Body of pancreas (tissue), 4 donors: ENCODE measurements at regions not wholly inside any gene's neighbourhood (a gene's known extent, or its start where the extent isn't known, plus 50 kb on each side); places are given as distances from the start of the nearest gene placed in this dataset.
A peak's percentile ranks its signal among the peaks of the same experiment; 100 is the strongest.

Source experiments
- ATAC-seq: fragments of 150-250 bp; one replicate; pipeline ENCODE4 v1.9.1; 2016
- DNase-seq, 4 donors: peaks; one replicate each; pipeline ENCODE4 v3.0.0-alpha.2; 2019
- H3K27ac ChIP-seq, 4 donors: fragments of 200-600 bp; sonication (generic); 1 replicate in 3 of 4; 2 replicates in 1 of 4; pipeline versions ENCODE4 v1.5.1 to v1.6.1; 2016 to 2019; ENCODE audit warnings: mild to moderate bottlenecking in 1 of 4, mixed read lengths in 1 of 4, moderate library complexity in 1 of 4
- H3K27me3 ChIP-seq, 2 donors: fragments of 200-600 bp; sonication (generic); one replicate each; pipeline ENCODE4 v1.6.0; 2016; ENCODE audit warnings: mild to moderate bottlenecking in 1 of 2
- H3K36me3 ChIP-seq, 2 donors: fragments of 200-600 bp; sonication (generic); replicated peaks in 1 of 2; 2 replicates each; pipeline ENCODE4 v1.5.1; 2016; ENCODE audit warnings: low read depth in 2 of 2; ENCODE audit not compliant: insufficient read depth in 1 of 2
- H3K4me1 ChIP-seq: fragments of 200-600 bp; sonication (generic); one replicate; pipeline ENCODE4 v1.6.0; 2016
- H3K4me3 ChIP-seq, 2 donors: fragments of 200-600 bp; sonication (generic); 1 replicate in 1 of 2; 2 replicates in 1 of 2; pipeline ENCODE4 v1.5.1; 2016 to 2019
- H3K9me3 ChIP-seq, 3 donors: fragments of 200-600 bp; sonication (generic); 1 replicate in 2 of 3; 2 replicates in 1 of 3; pipeline ENCODE4 v1.5.1; 2016
- CTCF ChIP-seq, 7 experiments: fragments of 450-650 bp in 4 of 7; fragments of 200-600 bp in 3 of 7; sonication (generic) in 3 of 7; IDR thresholded peaks; one replicate each; pipeline ENCODE4 v1.5.1; 2016 to 2019; ENCODE audit warnings: antibody characterized with exemption in 7 of 7
- POLR2A ChIP-seq, 3 donors: fragments of 450-650 bp; IDR thresholded peaks; one replicate each; pipeline ENCODE4 v1.6.1; 2016; ENCODE audit warnings: antibody characterized with exemption in 3 of 3, mild to moderate bottlenecking in 2 of 3
- WGBS, 2 donors: methylation state at CpG; one replicate each; pipeline ENCODE4 v1.1.5; 2017; 5-methylcytosine and 5-hydroxymethylcytosine counted together
- intact Hi-C: fragments of 100-400 bp; cut with DNase I; formaldehyde crosslinking; loops from one replicate; pipeline ENCODE4 v1.15.1; 2023

GRCh38 chr1:79773385-79773784 lies 766.9 kb upstream of the ADGRL4 start:
- no peak overlapping the region for H3K4me3 ChIP-seq
- DNase-seq (no peak), ATAC-seq (no peak)
- intact Hi-C loops = no loop called here
- no peaks in the 10 kb centered on the region for H3K27me3 ChIP-seq
- no peaks in the 10 kb centered on the region for H3K4me1 ChIP-seq
- 68 to 71% methylated on average over 2 of the region's 2 CpGs for WGBS, 2 donors
- no peaks in the 10 kb centered on the region for H3K36me3 ChIP-seq
- H3K9me3 ChIP-seq = no peaks in the 10 kb centered on the region
- no peak overlapping the region for H3K27ac ChIP-seq
- no peak for TF ChIP-seq CTCF (IDR thresholded peaks at IDR 0.05)
- TF ChIP-seq POLR2A (IDR thresholded peaks at IDR 0.05) = no peak

GRCh38 chr1:79762461-79762860 lies 755.9 kb upstream of the ADGRL4 start:
- H3K4me1 ChIP-seq = no peaks in the 10 kb centered on the region
- H3K27ac ChIP-seq = no peak overlapping the region
- no peaks in the 10 kb centered on the region for H3K27me3 ChIP-seq
- no peak for ATAC-seq
- no peaks in the 10 kb centered on the region for H3K36me3 ChIP-seq
- H3K4me3 ChIP-seq = no peak overlapping the region
- DNase-seq = no peak
- TF ChIP-seq CTCF (IDR thresholded peaks at IDR 0.05) = no peak
- no peak for TF ChIP-seq POLR2A (IDR thresholded peaks at IDR 0.05)
- no peaks in the 10 kb centered on the region for H3K9me3 ChIP-seq
- intact Hi-C loops = no loop called here

GRCh38 chr1:79760531-79760930 lies 754.0 kb upstream of the ADGRL4 start:
- Histone ChIP-seq H3K4me1 (no peaks in the 10 kb centered on the region), H3K27ac (no peak overlapping the region), H3K9me3 (no peaks in the 10 kb centered on the region), H3K4me3 (no peak overlapping the region), H3K27me3 (no peaks in the 10 kb centered on the region), H3K36me3 (no peaks in the 10 kb centered on the region)
- intact Hi-C loops = no loop called here
- ATAC-seq (no peak), DNase-seq (no peak)
- no peak for TF ChIP-seq POLR2A (IDR thresholded peaks at IDR 0.05)
- TF ChIP-seq CTCF (IDR thresholded peaks at IDR 0.05) = no peak
- WGBS, 2 donors = 89 to 91% methylated on average over 1 of the region's 1 CpG

DNA sequence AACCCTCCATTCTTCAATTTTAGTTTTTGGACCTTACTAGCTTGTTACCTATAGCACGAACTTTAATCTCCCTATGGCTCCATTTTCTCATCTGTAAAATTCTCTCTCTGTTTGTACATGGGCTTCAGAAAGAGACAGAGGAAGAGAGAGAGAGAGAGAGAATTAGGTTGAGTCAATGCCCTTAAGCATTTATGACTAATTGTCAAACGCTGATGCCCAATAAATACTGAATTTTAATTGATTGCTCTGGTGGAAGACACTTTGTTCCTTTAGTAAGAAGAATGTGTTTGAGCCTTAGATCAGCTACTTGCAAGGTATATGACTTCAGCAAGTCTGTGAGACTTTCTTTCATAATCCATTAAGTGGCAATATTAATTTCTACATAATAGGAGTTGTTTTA lies 743.1 kb upstream of the ADGRL4 start:
- intact Hi-C loops = no loop called here
- Histone ChIP-seq H3K4me1 (no peaks in the 10 kb centered on the region), H3K4me3 (no peak overlapping the region), H3K9me3 (no peaks in the 10 kb centered on the region), H3K36me3 (no peaks in the 10 kb centered on the region), H3K27ac (no peak overlapping the region), H3K27me3 (no peaks in the 10 kb centered on the region)
- no peak for DNase-seq
- 81 to 87% methylated on average over 2 of the region's 2 CpGs for WGBS, 2 donors
- no peak for ATAC-seq
- TF ChIP-seq CTCF (IDR thresholded peaks at IDR 0.05) (no peak), POLR2A (IDR thresholded peaks at IDR 0.05) (no peak)

DNA sequence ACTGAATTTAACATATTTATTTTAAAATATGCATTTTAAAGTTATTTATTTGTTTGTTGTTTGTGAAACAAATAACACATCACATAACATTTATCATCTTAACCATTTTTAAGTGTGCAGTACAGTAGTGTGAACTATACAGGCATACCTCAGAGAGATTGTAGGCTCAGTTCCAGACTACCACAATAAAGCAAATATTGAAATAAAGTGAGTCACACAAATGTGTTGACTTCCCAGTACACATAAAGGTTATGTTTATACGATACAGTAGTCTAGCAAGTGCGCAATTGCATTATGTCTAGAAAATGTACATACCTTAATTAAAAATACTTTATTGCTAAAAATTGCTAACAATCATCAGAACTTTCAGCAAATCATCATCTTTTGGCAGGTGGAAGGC lies 739.4 kb upstream of the ADGRL4 start:
- no peaks in the 10 kb centered on the region for H3K36me3 ChIP-seq
- 37 to 40% methylated on average over 2 of the region's 2 CpGs for WGBS, 2 donors
- peak; percentile 99 for ATAC-seq
- no peaks in the 10 kb centered on the region for H3K27me3 ChIP-seq
- H3K27ac ChIP-seq = no peak overlapping the region
- intact Hi-C loops = no loop called here
- H3K9me3 ChIP-seq = no peaks in the 10 kb centered on the region
- DNase-seq = peak in 1 of 4 donors; percentile 12
- TF ChIP-seq POLR2A (IDR thresholded peaks at IDR 0.05) = no peak
- TF ChIP-seq CTCF (IDR thresholded peaks at IDR 0.05) = no peak
- no peaks in the 10 kb centered on the region for H3K4me1 ChIP-seq
- H3K4me3 ChIP-seq = no peak overlapping the region
